HG03139 (cell line): ENCODE measurements at regions not wholly inside any gene's neighbourhood (a gene's known extent, or its start where the extent isn't known, plus 50 kb on each side); places are given as distances from the start of the nearest gene placed in this dataset.

Experiments
- ATAC-seq: cut with Tn5 transposase; IDR thresholded peaks from one replicate; pipeline ENCODE4 v1.9.1; 2021; ENCODE audit not compliant: unreplicated experiment

- no peak for ATAC-seq
Observed at GRCh38 chr13:109533350-109533749, 253.0 kb downstream of the IRS2 start.

- no peak for ATAC-seq
Observed at GRCh38 chr13:109529964-109530363, 256.4 kb downstream of the IRS2 start.

- ATAC-seq, result no peak
Observed at GRCh38 chr13:109521719-109522118, 264.7 kb downstream of the IRS2 start.

GRCh38 chr13:109517517-109517916 is 268.9 kb downstream of the IRS2 start:
- no peak for ATAC-seq

GRCh38 chr13:109516186-109516585 is 270.2 kb downstream of the IRS2 start:
- ATAC-seq, result no peak

- no peak for ATAC-seq
Observed at GRCh38 chr13:109510013-109510412, 276.4 kb downstream of the IRS2 start.

- ATAC-seq, result no peak
Observed at GRCh38 chr13:109509154-109509900, 277.1 kb downstream of the IRS2 start.

GRCh38 chr13:109500146-109500773 is 286.1 kb downstream of the IRS2 start:
- no peak for ATAC-seq

GRCh38 chr13:109497917-109498316 is 288.5 kb downstream of the IRS2 start:
- ATAC-seq, result no peak

GRCh38 chr13:109496216-109496615 is 290.2 kb downstream of the IRS2 start:
- no peak for ATAC-seq

GRCh38 chr13:109494925-109495369 is 291.4 kb downstream of the IRS2 start:
- ATAC-seq, result no peak

GRCh38 chr13:109485136-109485794 is 301.1 kb downstream of the IRS2 start:
- ATAC-seq, result no peak

GRCh38 chr13:109483284-109483683 is 303.1 kb downstream of the IRS2 start:
- no peak for ATAC-seq

GRCh38 chr13:109481040-109481439 is 305.3 kb downstream of the IRS2 start:
- no peak for ATAC-seq

GRCh38 chr13:109480011-109480955 is 306.1 kb downstream of the IRS2 start:
- ATAC-seq, result no peak

GRCh38 chr13:109479534-109479933 is 306.8 kb downstream of the IRS2 start:
- no peak for ATAC-seq

- no peak for ATAC-seq
Observed at GRCh38 chr13:109476001-109476400, 310.4 kb downstream of the IRS2 start.

- no peak for ATAC-seq
Observed at GRCh38 chr13:109468123-109468522, 318.3 kb downstream of the IRS2 start.

GRCh38 chr13:109465148-109465547 is 321.2 kb downstream of the IRS2 start:
- ATAC-seq, result no peak

- no peak for ATAC-seq
Observed at GRCh38 chr13:109454167-109454917, 332.0 kb downstream of the IRS2 start.
